Omental fat pad (tissue), 3 donors: ENCODE measurements at regions not wholly inside any gene's neighbourhood (a gene's known extent, or its start where the extent isn't known, plus 50 kb on each side); places are given as distances from the start of the nearest gene placed in this dataset.

Experiments
- ATAC-seq: fragments of 150-250 bp; one replicate; pipeline ENCODE4 v1.9.1; 2016; ENCODE audit warnings: mild to moderate bottlenecking, moderate library complexity; ENCODE audit not compliant: low FRiP score
- DNase-seq: peaks from one replicate; pipeline ENCODE4 v3.0.0-alpha.2; 2019; ENCODE audit warnings: low spot score
- TF ChIP-seq, protein P1 (sequence below), 3 donors: fragments of 450-650 bp; IDR thresholded peaks; one replicate each; pipeline ENCODE4 v1.5.1; 2016 to 2017; ENCODE audit warnings: antibody characterized with exemption in 3 of 3, mild to moderate bottlenecking in 3 of 3, moderate library complexity in 2 of 3

DNA sequence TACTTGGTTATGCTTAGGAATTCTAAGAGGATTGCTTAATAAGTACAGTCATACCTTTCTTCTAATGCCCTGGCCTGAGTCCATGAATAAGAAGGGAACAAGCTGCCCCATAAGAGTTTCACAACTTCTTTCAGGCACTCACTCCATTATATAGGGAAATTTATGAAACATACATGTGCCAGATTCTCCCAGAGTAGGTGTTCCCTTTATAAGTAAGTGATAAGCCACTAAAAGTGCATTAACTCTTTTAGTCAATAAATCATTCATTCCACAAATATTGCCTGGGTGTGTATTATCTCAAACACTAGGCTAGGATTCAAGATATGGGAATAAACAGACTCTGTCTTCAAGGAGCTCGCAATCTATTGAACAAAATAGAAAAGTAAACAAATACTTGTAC, 84.5 kb upstream of the RBBP8 start:
- ATAC-seq (peak; percentile 86), DNase-seq (no peak)
- TF ChIP-seq, protein P1, sequence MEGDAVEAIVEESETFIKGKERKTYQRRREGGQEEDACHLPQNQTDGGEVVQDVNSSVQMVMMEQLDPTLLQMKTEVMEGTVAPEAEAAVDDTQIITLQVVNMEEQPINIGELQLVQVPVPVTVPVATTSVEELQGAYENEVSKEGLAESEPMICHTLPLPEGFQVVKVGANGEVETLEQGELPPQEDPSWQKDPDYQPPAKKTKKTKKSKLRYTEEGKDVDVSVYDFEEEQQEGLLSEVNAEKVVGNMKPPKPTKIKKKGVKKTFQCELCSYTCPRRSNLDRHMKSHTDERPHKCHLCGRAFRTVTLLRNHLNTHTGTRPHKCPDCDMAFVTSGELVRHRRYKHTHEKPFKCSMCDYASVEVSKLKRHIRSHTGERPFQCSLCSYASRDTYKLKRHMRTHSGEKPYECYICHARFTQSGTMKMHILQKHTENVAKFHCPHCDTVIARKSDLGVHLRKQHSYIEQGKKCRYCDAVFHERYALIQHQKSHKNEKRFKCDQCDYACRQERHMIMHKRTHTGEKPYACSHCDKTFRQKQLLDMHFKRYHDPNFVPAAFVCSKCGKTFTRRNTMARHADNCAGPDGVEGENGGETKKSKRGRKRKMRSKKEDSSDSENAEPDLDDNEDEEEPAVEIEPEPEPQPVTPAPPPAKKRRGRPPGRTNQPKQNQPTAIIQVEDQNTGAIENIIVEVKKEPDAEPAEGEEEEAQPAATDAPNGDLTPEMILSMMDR (IDR thresholded peaks at IDR 0.05) = no peak

DNA sequence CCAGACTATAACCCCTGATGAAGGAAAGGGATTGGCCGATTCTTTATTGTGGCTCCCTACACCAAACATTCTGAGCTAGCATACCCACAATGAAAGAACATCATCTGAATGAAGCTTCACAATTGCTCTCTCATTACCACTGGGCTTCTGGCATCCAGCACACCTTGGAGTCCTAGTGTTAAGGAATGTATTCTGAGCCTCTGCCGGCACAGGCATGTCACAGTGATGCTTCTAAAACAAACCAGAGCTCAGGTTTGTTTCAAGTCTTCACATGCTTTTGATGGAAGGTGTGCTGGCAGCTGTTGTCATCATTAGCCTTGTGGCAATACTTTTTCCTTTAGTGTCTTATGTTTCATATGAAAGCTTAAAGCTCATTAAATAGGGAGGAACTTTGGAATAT, 76.3 kb upstream of the RBBP8 start:
- ATAC-seq (no peak), DNase-seq (no peak)
- TF ChIP-seq, protein P1 (IDR thresholded peaks at IDR 0.05) = no peak

DNA sequence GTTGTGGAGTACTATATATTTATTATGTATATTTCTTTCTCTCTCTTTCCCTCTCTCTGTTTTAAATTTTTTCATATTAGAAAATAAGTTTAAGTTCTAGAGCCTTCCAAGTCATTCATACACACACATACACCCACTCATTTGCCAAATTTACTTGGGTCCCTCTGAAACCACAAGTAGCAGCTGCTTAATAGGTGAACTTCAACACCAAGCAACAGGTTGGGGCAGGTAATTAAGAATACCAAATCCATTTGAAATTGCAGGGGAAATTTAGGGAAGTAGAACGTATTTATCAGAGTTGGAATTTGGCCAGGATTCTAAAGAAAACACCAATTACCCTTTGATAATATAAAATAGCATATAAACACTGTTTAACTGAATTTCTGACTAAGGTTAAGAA, 75.0 kb upstream of the RBBP8 start:
- no peak for DNase-seq
- TF ChIP-seq, protein P1 (IDR thresholded peaks at IDR 0.05) = no peak
- no peak for ATAC-seq

DNA sequence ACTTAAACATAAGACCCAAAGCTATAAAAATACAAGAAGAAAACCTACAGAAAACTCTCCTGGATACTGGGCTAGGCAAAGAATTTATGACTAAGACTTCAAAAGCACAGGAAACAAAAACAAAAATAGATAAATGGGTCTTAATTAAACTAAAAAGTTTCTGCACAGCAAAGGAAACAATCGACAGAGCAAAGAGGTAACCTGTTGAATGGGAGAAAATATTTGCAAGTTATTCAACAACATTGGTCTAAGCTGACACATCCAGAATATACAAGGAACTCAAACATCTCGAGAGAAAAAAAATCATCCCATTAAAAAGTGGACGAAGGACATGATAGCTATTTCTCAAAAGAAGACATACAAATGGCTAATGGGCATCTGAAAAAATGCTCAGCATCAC, 72.3 kb upstream of the RBBP8 start:
- TF ChIP-seq, protein P1 (IDR thresholded peaks at IDR 0.05) = no peak
- ATAC-seq (no peak), DNase-seq (no peak)

DNA sequence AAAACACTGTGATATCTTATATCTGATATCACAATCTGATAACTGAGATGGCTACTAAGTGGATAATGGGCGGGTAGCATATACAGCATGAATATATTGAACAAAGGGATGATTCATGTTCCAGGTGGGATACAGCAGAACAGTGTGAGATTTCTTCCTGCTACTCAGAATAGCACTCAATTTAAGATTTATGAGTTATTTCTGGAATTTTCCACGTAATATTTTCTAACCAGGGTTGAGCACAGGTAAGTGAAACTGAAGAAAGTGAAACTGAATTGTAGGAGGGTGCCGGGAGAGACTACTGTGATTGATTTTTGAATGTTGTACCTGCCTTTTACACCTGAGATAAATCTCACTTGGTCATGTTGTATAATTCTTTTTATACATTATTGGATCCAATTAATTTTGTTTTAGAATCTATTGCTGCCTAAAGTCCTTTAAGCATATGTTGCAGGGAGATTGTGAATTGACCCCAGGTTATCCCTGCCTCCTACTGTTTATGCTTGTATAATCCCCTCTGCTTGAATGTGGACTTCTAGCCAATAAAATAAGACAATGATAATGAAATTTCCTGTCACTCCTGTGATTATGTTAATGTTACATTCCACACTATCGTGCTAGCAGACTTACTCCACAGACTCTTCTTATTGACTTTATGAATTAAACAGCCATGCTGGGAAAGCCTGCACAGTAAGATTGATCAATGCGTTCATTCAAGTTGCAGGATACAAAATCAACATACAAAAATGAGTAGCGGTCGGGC, 67.6 kb upstream of the RBBP8 start:
- TF ChIP-seq, protein P1 (IDR thresholded peaks at IDR 0.05) = no peak
- no peak for DNase-seq
- ATAC-seq = no peak

DNA sequence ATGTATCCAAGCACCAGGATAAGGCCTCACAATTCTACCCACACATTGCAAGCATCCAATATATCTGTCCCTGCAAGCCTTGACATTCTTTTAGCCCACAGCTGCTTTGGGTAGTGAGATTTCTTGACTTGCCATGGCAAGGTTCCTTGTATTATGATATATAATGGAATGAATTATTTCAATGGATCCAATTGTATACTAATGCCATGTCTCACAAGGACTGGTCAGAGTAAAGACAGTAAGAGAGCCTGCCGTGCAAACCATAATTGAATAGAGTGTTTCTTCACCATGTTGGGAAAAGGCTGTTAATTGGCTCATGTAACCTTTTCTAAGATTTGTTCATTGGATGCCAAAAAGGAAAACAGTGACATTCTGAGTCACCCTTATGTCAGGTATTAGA, 64.3 kb upstream of the RBBP8 start:
- no peak for ATAC-seq
- DNase-seq = no peak

More for the DNA sequence above, 64.3 kb upstream of the RBBP8 start:
- TF ChIP-seq, protein P1 (IDR thresholded peaks at IDR 0.05) = no peak
